NCI-H187 treated with DMSO at 0.1 percent for 48 hours (cell line): ENCODE measurements at regions not wholly inside any gene's neighbourhood (a gene's known extent, or its start where the extent isn't known, plus 50 kb on each side); places are given as distances from the start of the nearest gene placed in this dataset.

Experiments
- DNase-seq: peaks from one replicate; lab custom pipeline; 2025; lab: John Stamatoyannopoulos, UW

DNA sequence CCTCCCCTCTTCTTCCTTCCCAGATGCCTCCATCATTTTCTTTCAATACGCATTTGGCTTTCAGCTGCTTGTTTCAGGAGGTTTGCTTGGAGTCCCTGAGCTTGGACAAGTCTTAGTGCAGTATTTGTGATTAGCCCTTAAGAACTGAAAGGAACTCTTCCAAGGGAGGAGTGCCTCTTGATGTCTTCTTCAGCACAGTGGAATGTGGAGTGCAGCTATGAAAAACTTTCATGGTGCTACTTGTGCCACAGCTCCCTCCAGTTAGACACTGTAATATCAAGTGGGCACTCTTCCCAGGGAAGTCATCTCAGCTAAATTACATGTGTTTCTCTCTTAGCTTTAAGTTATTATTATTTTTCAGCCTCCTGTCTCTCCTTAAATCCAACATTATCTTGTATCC, 173.1 kb downstream of the NECTIN3 start:
- DNase-seq: no peak

DNA sequence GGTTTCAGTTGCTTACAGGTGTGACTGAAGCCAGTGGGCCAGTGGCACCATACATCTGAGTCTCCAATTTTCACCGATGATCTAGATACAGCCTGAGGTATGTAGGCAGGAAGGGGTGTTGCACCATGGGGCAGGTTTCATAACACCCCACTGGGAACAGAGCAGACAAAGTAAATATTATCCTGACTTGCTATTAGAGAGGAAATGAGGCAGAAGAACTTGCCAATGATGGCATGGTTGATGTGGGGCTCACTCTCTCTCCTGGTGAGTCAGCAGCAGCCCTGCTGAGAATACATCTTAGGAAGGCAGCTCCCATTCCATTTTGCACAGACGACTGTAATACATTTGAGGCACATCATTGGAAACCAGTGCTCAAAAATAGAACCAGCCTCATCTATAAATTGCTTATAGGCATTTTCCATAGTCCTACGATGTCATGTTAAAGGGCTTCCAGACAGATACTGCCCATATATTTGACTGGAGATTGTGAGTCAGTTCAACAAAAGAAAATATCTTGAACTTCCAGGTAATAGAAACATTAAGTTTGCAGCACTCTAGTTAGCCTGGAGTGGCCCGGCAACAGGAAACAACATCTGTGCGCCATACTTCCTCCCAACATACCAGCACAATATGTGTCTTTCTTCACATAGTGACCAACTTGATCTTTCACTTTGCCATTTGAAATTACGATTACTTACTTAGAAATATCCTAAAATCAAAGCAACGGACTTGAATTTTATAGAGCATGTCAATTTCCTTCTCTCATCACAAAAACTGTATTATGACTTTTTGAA, 175.5 kb downstream of the NECTIN3 start:
- no peak for DNase-seq

DNA sequence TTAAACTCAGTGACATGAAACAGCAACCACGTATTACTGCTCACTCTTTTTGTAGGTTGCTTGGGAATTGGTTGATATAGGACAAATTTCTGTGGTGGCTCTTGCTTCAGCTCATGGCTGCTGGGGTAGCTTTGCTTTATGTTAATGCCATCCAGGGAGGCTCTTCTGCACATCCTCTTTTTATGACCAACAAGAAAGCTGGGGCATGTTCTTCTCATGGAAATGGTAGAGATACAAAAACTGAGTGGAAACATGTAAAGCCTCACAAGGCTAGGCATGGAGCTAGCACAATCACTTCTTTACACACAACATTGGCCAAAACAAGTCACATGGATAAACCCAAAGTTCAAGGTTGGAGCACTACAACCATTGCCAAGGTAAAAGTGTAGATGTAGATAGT, 176.8 kb downstream of the NECTIN3 start:
- DNase-seq: no peak

DNA sequence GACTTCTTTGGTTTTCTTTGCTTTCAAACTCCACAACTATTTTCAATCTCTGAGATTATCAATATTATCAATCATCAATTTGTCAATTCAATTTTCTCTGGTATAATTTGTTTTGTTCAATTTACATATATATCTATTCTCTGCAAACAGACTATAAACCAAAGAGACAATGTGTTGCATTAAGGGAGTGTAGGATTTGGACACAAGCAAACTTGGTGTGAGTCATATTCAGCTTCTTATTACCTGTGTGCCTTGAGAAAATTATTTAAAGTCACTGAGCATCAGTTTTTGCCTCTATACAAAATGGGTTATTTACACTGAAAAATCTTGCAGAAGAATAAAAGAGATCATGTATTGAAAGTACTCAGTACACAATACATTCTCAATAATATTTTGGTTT, 177.8 kb downstream of the NECTIN3 start:
- no peak for DNase-seq

DNA sequence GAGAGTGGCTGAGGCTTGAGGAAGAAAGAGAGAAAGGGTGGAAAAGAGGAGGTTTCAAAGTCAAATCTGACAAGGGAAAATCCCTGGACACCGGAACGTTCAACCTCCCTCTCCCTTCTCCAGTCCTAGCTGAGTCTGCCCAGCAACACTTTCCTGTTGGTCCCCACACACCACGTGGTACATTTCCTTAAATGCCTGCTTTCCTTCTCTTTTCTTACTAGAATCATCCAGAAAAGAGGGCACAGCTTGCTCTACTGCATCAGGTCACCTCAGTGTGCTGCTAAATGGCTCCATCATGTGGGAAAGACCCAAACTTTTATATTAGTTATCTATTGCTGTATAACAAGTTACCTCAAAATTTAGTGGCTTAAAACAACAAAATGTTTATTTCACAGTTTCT, 181.2 kb downstream of the NECTIN3 start:
- DNase-seq: no peak

DNA sequence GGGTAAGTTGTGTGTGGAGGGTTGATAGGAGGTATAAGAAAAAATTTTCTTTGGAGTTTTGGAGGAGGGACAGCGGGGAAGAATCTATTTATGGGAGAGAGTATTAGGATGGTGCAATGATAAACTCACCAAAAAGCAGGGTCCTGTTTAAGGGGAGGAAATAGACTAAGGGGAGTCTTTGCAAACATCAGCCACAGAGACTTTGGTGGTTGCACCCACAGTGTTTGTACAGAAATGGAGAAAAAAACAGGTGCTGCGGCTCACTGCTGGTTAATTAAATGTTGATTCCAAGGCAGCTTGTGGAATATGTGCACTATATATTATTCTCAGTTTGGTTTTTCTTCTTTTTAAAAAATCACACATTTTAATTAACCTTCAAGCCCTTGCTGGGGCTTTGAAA, 182.1 kb downstream of the NECTIN3 start:
- no peak for DNase-seq

DNA sequence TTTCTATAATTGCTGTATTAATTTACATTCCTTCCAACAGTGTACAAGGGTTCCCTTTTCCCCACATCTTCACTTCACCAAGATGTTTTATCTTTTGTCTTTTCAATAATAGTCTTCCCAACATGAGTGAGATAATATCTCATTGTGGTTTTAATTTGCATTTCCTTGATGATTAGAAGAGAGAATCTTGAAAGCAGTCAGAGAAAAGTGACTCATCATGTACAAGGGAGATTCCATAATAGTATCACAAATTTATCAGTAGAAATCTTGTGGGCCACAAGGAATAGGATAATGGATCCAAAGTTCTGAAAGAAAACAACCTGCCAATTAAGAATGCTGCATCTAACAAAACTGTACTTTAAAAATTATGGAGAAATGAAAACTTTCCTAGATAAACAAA, 189.3 kb downstream of the NECTIN3 start:
- DNase-seq: no peak

DNA sequence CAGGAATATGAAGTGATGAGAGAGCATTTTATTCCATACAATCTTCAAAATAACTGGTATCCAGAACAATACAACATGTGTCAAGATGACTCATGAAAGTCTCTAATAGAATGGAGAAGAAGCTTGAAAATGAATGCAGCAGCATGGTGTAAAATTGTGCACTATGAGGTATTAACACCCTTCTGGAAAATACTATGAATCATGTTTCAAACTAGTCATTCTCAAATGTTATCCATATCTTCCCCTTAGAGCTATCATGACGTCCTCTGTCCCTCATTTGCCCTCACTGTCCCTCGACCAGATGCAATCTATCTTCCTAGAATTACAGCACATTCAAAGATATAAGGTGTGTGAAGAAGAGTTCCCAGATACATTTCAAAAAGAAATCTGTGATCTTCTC, 198.2 kb downstream of the NECTIN3 start:
- no peak for DNase-seq

DNA sequence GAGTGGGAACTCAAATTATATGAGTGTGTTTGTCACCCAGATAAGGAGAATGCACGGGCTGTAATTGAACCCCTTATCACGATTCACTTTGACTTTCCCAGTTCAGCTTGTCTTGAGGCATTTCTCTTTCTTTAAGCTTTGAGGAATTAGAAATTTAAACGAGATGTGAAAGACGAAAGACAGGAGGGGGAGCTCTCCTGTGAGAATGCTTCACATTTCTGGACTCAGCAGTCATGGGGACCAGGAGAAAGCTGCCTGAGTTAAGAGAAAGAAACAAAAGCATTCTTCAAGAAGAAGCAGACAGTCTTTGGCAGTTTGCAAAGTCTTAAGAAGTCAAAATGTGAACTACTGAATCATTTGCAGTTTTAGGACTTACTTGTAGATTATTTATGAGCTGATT, 205.6 kb downstream of the NECTIN3 start:
- no peak for DNase-seq

DNA sequence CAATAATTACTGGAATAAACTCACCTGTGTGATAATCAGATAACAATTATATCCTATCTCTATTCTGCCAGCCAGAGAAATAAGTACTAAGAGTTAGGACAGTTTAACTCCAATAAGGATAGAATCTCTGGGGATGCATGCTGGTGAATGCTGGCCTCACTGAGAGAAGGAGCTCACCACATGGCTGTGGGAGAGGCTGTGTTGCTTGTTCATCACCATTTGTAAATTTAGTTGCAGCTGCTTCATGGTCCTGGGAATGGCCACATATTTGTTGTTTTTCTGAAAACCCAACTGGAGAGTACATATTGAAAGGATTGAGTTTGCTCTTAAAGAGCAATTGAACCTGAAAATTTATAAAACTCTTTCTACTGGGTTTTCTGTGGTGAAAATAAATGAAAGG, 207.3 kb downstream of the NECTIN3 start:
- DNase-seq: no peak

DNA sequence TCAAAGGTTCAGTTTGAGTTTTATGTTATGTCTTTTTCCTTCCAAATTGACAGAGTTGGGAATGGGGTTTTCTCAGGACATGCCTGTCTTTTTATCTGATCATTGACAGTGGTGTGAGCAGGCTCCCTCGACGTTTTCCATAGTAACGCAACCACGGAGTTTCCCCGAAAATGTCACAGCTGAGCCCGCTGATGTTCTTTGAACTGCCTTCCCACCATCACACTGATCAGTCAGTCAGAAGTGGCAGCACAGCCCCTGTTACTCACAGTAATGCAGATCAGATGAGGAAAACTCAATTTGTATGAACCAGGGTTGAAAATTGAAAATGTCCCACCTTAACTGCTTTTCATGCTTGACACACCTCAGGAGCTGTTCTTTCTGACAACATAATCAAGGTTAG, 210.4 kb downstream of the NECTIN3 start:
- DNase-seq: no peak

DNA sequence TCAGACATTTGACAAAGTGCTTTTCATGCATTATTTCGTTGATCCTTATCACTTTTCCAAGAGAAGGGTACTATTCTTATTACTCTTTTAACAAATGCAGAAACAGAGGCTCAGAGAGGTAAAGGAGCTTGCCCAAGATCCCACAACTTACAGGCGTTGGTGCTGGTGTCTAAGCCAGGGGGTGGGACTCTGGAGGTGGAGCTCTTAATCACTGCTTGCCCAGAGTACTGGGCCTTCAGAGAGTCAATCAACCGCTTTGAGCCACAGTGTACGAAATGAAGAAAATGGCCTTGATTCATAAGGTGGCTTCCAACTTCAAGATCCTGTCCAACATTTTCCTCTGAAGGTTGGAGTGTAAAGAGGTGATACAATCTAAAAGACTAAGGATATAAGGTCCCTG, 211.5 kb downstream of the NECTIN3 start:
- DNase-seq: no peak

DNA sequence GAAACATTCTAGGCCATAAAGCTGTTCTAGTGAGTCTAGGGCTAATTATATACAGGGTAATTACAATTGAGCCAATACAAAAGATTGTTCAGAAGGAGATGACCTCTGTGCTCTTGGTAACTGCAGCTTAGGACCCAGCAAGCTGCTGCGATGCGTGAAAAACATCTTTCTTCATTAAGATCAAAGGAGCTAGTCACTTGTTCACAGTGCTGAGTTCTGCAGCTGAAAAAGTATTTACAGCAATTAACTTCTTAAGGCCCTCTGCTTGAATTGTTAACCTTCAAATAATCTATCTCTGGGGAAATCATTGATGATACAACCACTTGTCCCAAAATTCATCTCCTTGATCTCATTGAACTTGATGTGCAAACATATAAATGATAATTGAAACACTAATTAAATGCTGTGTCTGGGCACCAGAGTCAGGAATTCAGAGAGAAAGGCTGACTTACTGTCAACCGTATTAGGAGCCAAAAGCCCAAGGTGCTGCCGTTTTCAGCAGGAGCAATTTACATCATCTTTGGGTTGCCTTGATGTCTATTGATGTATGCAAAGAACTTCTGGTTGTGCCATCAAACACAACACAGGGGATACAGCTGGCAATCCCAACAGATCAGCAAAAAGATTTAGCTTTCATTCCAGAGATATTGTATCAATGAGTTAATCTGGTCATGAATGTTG, 213.0 kb downstream of the NECTIN3 start:
- no peak for DNase-seq

DNA sequence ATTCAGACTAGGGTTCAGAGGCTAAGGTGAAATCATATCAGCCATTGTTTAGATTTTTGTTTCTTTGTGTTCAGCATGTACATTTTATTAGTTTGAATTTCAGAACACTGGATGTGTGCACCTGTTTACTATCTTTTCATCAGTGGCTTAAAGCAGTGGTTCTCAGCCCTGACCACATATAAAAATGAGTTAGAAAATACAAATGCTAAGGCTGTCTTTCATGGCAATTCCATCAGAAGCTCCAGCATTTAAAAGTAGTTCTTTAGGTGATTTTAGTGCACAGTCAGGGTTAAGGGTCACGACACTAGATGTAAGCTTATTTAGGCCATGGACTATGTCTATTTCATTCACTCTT, 213.5 kb downstream of the NECTIN3 start:
- no peak for DNase-seq

DNA sequence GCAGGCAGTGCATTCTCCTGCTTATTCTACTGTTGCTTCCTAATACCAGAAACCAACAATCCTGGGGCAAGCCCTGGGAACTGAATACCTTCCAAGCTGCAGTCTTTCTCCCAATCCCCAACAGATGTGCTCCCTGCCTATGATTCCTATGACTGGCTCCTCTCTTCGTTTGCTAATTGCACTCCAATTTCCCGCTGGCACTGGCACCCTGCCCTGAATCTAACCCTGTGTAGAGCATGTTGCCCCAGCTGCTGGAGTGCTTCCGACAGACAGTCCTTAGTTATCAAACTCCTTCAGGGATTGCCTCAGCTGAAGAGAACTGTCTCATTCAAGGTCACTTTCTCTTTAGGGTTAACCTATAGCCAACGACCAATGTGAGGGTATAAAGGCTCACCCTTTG, 214.1 kb downstream of the NECTIN3 start:
- DNase-seq: no peak

DNA sequence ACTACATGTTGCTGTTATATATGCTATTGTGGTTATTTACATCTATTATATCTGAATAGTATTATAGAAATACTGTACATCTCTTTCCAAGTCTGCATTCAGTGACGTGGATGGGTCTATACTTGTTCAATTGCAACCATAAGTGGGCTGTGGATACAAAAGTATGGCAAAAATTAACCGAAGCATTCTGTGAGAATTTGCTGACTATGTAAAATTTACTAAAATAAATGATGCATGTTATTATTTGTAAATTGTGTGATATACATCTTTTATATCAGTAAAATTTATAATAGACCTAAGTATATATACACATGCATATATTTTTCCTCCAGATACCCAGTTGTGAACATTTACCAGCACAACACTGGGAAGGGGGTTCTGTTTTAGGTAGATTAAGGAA, 215.1 kb downstream of the NECTIN3 start:
- no peak for DNase-seq

DNA sequence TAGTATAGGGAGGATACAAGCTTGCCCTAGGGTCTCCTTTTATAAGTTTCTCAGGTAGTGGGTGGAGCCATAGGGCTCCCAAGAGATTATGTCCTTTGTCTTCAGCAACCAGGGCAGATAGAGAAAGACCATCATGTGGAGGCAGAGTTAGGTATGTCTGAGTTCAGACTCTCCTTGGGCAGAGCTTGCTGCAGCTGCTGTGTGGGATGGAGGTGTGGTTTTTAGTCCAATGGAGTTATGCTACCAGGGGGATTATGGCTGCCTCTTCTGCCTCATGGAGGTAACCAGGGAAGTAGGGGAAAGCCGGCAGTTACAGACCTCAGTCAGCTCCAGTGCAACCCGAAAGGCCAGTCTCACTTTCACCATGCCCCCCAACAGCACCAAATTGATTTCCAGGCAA, 220.5 kb downstream of the NECTIN3 start:
- no peak for DNase-seq

DNA sequence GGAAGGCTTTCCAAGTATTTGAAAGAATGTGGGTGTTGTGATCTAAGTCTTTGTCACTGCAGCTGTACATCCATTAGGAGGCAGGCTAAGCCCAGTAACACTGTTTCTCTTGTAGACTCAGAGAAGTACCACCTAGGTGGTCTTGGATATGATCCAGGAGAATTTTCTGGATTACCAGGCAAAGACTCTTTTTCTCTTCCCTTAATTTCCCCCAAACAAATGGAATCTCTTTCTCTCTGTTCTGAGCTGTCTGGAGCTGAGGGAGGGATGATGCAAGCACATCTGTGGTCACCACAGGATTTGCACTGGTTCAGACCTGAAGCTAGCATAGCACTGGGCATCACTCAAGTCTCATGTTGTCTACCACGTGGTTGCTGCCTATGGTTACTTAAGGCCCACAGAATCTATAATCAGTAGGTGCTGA, 227.6 kb downstream of the NECTIN3 start:
- DNase-seq: no peak

DNA sequence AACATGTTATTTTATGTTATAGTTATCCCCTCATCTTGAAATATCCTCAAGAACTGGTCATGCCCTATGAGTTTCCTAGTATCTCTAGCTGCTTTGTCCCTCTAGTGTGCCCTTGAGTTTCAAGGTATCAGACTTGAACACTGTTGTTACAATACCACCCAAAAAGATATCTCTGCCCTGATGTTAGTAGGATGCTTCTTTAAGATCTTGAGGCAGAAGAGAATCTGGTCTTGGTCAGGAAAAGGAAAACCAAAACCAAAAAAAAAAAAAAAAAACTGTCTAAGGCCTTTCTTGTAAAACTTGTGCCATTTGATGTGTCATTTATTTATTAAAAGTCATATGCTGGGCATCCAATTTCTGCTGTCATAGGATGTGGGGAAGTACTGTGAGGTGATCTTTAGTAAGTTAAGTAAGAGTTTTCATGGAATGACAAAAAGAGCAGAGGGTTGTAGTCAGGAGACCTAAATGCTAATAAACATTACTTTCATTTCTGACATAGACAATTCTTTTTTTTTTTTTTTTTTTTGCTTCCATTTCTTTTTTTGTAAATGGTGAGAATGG, 229.7 kb downstream of the NECTIN3 start:
- no peak for DNase-seq

DNA sequence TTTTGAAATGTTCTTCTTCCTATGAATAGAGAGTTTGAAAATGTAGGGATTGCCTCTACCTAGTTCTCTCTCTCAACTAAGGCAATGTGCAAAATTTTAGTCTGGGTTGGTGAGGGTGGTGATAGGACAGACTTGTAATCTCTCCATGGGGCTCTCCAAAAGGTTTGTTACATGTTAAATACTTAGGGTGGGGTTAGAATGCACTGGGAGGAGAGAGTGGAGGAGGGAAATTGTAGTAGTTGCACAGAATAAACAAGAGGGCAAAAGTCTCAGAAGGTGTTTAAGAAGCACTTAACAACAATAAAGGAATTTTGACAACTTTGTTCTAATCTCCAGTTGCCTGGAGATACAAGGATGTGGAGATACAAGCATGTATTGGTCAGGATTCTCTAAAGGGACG, 230.4 kb downstream of the NECTIN3 start:
- no peak for DNase-seq

DNA sequence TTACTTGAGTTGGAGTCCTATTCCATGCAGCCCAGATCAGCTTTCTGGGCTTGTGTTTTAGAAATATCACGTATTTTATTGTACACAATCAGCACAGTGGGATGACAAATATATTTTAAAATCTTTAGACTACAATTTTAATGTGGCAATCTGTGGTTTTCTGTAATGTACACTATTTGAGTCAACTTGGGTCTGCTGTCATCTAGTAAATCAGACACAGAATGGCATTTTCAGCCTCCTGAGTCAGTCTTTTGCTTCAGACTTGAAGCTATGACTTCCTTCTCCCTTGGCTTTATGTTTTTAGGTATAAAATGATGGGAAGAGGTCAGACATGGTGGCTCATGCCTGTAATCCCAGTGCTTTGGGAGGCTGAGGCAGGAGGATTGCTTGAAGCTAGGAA, 232.1 kb downstream of the NECTIN3 start:
- DNase-seq: no peak

DNA sequence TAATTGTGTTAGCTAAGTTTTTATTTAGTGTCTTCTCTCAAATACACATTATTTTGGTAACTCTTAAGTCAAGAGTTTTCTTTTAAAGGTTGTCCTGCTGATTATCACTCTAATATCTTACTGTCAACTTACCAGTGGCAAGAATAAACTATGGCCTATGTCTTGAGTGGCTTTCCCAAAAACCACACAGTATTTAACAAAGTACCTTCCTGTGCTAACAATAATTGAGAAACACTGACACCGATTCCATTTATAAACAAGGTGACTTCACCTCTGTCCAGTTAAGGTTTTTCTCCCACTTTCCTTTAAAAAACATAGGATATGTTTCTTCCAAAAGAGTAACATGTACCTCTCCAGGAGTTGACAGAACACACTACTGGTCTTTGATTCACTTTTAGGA, 234.3 kb upstream of the CD96 start:
- DNase-seq: no peak

DNA sequence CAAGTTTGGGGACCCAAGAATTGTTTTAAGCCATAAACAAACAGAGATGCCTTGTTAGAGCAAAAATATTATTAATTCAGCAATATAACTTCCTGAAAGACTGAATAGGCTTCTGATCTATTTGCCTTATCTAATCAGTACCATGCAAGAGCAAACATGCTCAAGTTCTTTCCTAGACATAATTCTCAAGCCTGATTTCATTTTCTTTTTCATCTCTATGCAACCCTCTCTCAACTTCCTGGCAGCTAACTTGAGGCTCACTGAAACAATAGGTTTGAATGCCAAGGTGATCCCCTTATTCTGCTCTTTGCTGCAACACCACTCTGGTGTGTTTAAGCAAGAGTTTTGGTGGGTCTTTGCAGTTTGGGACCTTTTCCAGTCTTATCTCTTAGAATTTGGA, 230.9 kb upstream of the CD96 start:
- no peak for DNase-seq
